Left lung (tissue), 4 donors: ENCODE measurements at regions not wholly inside any gene's neighbourhood (a gene's known extent, or its start where the extent isn't known, plus 50 kb on each side); places are given as distances from the start of the nearest gene placed in this dataset.

Source experiments
- ATAC-seq: fragments of 200-7000 bp; cut with Tn5 transposase; one replicate; pipeline ENCODE4 v1.9.1; 2020; ENCODE audit warnings: moderate library complexity
- DNase-seq, 4 donors: peaks; one replicate each; pipeline ENCODE4 v3.0.0-alpha.2; 2013 to 2020
- H3K27ac ChIP-seq, 2 donors: fragments of 200-600 bp; sonication (generic) in 1 of 2; one replicate each; pipeline versions ENCODE4 v1.5.0 to v1.8.0; 2020 to 2021
- H3K27me3 ChIP-seq, 2 donors: fragments of 200-600 bp; sonication (generic) in 1 of 2; one replicate each; pipeline versions ENCODE4 v1.5.0 to v1.8.0; 2020 to 2021
- H3K36me3 ChIP-seq, 2 donors: fragments of 200-600 bp; sonication (generic) in 1 of 2; one replicate each; pipeline versions ENCODE4 v1.5.0 to v1.8.0; 2020 to 2021
- H3K4me1 ChIP-seq, 2 donors: fragments of 200-600 bp; one replicate each; pipeline ENCODE4 v1.8.0; 2021
- H3K4me3 ChIP-seq, 2 donors: fragments of 200-600 bp; sonication (generic) in 1 of 2; one replicate each; pipeline versions ENCODE4 v1.5.0 to v1.8.0; 2020 to 2021; ENCODE audit warnings: mild to moderate bottlenecking in 1 of 2
- H3K9me3 ChIP-seq, 2 donors: fragments of 200-600 bp; sonication (generic) in 1 of 2; one replicate each; pipeline versions ENCODE4 v1.5.0 to v1.8.0; 2020 to 2021
- intact Hi-C, 2 donors: fragments of 100-400 bp; cut with DNase I; formaldehyde crosslinking; loops; one replicate each; pipeline versions ENCODE4 v1.11.2 to v1.14.2; 2022
- TF ChIP-seq, protein P1 (sequence below), 2 donors: fragments of 200-600 bp; sonication (generic) in 1 of 2; IDR thresholded peaks; one replicate each; pipeline versions ENCODE4 v1.5.0 to v1.8.0; 2021; ENCODE audit warnings: antibody characterized with exemption in 2 of 2
- donor health status: DM: no; HTN: yes; CAD: no.
- donor health status: DM: no; HTN: no; CAD: no.

- DNase-seq (no peak), ATAC-seq (no peak)
- Histone ChIP-seq H3K9me3 (no peaks in the 10 kb centered on the region), H3K36me3 (no peaks in the 10 kb centered on the region), H3K4me1 (no peaks in the 10 kb centered on the region), H3K27me3 (no peaks in the 10 kb centered on the region), H3K27ac (no peak overlapping the region), H3K4me3 (no peak overlapping the region)
- TF ChIP-seq, protein P1, sequence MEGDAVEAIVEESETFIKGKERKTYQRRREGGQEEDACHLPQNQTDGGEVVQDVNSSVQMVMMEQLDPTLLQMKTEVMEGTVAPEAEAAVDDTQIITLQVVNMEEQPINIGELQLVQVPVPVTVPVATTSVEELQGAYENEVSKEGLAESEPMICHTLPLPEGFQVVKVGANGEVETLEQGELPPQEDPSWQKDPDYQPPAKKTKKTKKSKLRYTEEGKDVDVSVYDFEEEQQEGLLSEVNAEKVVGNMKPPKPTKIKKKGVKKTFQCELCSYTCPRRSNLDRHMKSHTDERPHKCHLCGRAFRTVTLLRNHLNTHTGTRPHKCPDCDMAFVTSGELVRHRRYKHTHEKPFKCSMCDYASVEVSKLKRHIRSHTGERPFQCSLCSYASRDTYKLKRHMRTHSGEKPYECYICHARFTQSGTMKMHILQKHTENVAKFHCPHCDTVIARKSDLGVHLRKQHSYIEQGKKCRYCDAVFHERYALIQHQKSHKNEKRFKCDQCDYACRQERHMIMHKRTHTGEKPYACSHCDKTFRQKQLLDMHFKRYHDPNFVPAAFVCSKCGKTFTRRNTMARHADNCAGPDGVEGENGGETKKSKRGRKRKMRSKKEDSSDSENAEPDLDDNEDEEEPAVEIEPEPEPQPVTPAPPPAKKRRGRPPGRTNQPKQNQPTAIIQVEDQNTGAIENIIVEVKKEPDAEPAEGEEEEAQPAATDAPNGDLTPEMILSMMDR (IDR thresholded peaks at IDR 0.05) = no peak
- intact Hi-C loops = no loop called here
Observed at GRCh38 chr3:76161856-76162255, 376.5 kb upstream of the ZNF717 start.

GRCh38 chr3:76171647-76172046 is 386.3 kb upstream of the ZNF717 start:
- ATAC-seq = no peak
- intact Hi-C loops = no loop called here
- TF ChIP-seq, protein P1 (IDR thresholded peaks at IDR 0.05) = no peak
- Histone ChIP-seq H3K9me3 (peaks cover 0 to 6% of the 10 kb centered on the region in 2 donors), H3K27ac (no peak overlapping the region), H3K36me3 (no peaks in the 10 kb centered on the region), H3K4me1 (no peaks in the 10 kb centered on the region), H3K4me3 (no peak overlapping the region), H3K27me3 (no peaks in the 10 kb centered on the region)
- no peak for DNase-seq

DNA sequence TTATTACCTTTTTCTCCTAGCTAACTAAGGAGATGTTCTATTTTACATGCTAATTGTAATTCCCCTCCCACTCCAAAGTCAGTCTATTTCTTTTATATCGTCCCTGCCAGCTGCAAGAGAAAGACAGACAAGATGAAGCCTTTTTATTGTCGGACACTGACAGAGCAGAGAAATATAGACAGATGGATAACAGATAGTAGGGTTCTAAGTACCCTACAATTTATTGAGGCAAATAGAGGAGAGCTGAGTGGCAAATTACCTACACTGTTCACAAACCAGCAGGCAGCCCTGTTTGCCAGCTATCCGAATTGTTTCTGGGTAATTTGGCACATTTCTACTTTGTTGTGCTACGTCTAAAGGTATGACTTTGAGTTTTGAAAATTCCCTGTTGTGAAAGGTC is 392.3 kb upstream of the ZNF717 start:
- intact Hi-C loops = no loop called here
- no peaks in the 10 kb centered on the region for H3K27me3 ChIP-seq
- no peak overlapping the region for H3K4me3 ChIP-seq
- no peak overlapping the region for H3K27ac ChIP-seq
- no peaks in the 10 kb centered on the region for H3K36me3 ChIP-seq
- no peak for DNase-seq
- no peaks in the 10 kb centered on the region for H3K4me1 ChIP-seq
- H3K9me3 ChIP-seq = peaks cover 0 to 6% of the 10 kb centered on the region in 2 donors
- ATAC-seq = no peak
- TF ChIP-seq, protein P1 (IDR thresholded peaks at IDR 0.05) = no peak

GRCh38 chr3:76178412-76178811 is 393.1 kb upstream of the ZNF717 start:
- Histone ChIP-seq H3K36me3 (no peaks in the 10 kb centered on the region), H3K9me3 (peaks cover 0 to 6% of the 10 kb centered on the region in 2 donors), H3K27me3 (no peaks in the 10 kb centered on the region), H3K4me1 (no peaks in the 10 kb centered on the region), H3K4me3 (no peak overlapping the region), H3K27ac (no peak overlapping the region)
- TF ChIP-seq, protein P1 (IDR thresholded peaks at IDR 0.05) = no peak
- peak in 1 of 4 donors; percentile 6 for DNase-seq
- ATAC-seq = no peak
- intact Hi-C loops = no loop called here

- H3K4me1 ChIP-seq = no peaks in the 10 kb centered on the region
- intact Hi-C loops = no loop called here
- ATAC-seq (no peak), DNase-seq (no peak)
- TF ChIP-seq, protein P1 (IDR thresholded peaks at IDR 0.05) = no peak
- no peaks in the 10 kb centered on the region for H3K9me3 ChIP-seq
- no peaks in the 10 kb centered on the region for H3K36me3 ChIP-seq
- no peaks in the 10 kb centered on the region for H3K27me3 ChIP-seq
- H3K27ac ChIP-seq = no peak overlapping the region
- H3K4me3 ChIP-seq = no peak overlapping the region
Observed at GRCh38 chr3:76181213-76181612, 395.9 kb upstream of the ZNF717 start.
